Kidney epithelial cell (primary cell): ENCODE measurements at regions not wholly inside any gene's neighbourhood (a gene's known extent, or its start where the extent isn't known, plus 50 kb on each side); places are given as distances from the start of the nearest gene placed in this dataset.

ENCODE experiments used
- DNase-seq: peaks from one replicate; pipeline ENCODE4 v3.0.0-alpha.2; 2010; ENCODE audit warnings: low read depth
- H3K27me3 ChIP-seq: 2 replicates; pipeline ENCODE4 v1.6.0; 2011; ENCODE audit warnings: low read length; ENCODE audit not compliant: control insufficient read depth, insufficient read depth
- H3K36me3 ChIP-seq: 2 replicates; pipeline ENCODE4 v1.5.1; 2011; ENCODE audit warnings: low read length; ENCODE audit not compliant: control insufficient read depth, insufficient read depth
- H3K4me3 ChIP-seq: 2 replicates; pipeline ENCODE4 v1.5.1; 2011; ENCODE audit warnings: low read depth, mild to moderate bottlenecking, control low read depth, low read length
- TF ChIP-seq, protein P1 (sequence below): IDR thresholded peaks from 2 replicates; pipeline ENCODE4 v1.5.1; 2011; ENCODE audit warnings: mild to moderate bottlenecking, moderate library complexity, low read length, control low read depth, inconsistent platforms; ENCODE audit not compliant: insufficient read depth, poor library complexity, severe bottlenecking

- TF ChIP-seq, protein P1, sequence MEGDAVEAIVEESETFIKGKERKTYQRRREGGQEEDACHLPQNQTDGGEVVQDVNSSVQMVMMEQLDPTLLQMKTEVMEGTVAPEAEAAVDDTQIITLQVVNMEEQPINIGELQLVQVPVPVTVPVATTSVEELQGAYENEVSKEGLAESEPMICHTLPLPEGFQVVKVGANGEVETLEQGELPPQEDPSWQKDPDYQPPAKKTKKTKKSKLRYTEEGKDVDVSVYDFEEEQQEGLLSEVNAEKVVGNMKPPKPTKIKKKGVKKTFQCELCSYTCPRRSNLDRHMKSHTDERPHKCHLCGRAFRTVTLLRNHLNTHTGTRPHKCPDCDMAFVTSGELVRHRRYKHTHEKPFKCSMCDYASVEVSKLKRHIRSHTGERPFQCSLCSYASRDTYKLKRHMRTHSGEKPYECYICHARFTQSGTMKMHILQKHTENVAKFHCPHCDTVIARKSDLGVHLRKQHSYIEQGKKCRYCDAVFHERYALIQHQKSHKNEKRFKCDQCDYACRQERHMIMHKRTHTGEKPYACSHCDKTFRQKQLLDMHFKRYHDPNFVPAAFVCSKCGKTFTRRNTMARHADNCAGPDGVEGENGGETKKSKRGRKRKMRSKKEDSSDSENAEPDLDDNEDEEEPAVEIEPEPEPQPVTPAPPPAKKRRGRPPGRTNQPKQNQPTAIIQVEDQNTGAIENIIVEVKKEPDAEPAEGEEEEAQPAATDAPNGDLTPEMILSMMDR, result no peak
- Histone ChIP-seq H3K27me3 (no peaks in the 10 kb centered on the region), H3K4me3 (no peak overlapping the region), H3K36me3 (no peaks in the 10 kb centered on the region)
- DNase-seq, result no peak
These were observed 170.3 kb upstream of the DUSP10 start for GRCh38 chr1:221912230-221912629.

DNA sequence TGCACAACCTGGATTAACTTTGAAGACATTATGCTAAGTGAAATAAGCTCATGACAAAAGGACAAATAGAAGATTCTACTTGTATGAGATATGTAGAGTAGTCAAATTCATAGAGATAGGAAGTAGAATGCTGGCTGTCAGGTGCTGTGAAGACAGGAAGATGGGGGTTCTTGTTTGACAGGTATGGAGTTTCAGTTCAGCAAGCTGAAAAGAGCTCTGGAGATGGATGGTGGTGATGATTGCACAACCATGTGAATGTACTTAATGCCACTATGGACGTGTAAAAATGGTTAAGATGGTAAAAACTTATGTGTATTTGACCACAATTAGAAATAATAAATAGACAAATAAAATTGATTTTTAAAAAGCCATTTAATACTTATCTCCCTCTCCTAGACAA, 169.8 kb upstream of the DUSP10 start:
- Histone ChIP-seq H3K4me3 (no peak overlapping the region), H3K36me3 (no peaks in the 10 kb centered on the region), H3K27me3 (no peaks in the 10 kb centered on the region)
- DNase-seq, result no peak
- TF ChIP-seq, protein P1, result no peak

- TF ChIP-seq, protein P1, result no peak
- no peaks in the 10 kb centered on the region for H3K27me3 ChIP-seq
- no peak for DNase-seq
- H3K36me3 ChIP-seq, result no peaks in the 10 kb centered on the region
- no peak overlapping the region for H3K4me3 ChIP-seq
These were observed 168.3 kb upstream of the DUSP10 start for GRCh38 chr1:221910222-221910621.

GRCh38 chr1:221908573-221908972, 166.7 kb upstream of the DUSP10 start:
- Histone ChIP-seq H3K4me3 (no peak overlapping the region), H3K27me3 (no peaks in the 10 kb centered on the region), H3K36me3 (no peaks in the 10 kb centered on the region)
- TF ChIP-seq, protein P1, result no peak
- DNase-seq, result no peak

DNA sequence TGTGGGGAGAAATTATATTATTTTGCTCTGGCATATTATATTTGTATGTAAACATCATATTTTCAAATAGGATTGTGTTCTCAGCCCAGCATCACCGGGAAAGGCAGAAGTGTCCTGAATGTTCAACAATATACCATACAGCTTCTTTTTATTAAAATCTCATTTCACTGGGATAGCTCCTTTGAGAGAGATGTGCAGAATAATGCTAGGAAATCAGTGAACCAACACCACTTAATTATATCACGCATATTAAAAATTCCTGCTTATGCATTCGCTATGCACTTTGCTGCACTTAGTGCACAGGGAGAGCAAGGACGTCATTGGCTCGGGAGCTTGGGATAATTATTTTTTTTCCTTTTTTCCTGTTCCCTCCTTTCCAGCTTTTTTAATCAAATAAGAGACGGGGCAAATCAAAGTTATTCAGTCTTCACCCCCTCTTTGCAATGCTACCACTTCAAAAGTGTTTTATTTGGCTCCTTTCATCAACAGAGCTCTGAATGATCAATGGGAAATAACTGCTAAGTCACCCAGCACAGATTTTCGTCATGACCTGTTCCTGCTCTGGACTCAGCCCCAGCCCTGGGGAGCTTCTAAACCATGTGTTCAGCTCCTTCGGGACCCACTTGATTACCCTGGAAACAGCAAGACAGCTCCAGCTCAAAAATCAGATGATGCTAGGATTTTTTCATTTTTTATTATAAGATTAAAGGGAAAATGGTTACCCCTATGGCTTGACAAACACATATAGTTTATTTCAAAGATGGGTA, 165.5 kb upstream of the DUSP10 start:
- TF ChIP-seq, protein P1, result no peak
- no peaks in the 10 kb centered on the region for H3K27me3 ChIP-seq

DNA sequence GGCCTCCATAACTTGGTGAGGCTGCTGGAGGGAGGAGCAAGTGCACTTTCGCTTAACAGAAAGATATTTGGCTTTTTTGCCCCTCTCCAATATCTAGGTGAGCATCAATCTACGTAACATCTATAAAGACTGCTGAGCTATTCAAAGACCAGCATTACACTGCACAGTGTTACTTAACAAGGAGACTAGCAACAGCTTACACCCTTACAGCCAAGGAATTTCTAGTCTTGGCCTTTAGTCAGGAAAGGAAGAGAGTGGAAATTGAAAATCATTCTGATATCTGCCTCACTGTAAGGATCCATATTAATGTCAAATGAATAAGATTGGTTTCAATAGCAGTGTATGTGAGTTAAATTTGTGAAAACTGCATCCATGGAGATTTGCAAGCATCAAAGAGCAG, 163.9 kb upstream of the DUSP10 start:
- DNase-seq, result no peak
- H3K36me3 ChIP-seq, result no peaks in the 10 kb centered on the region

More for the DNA sequence above, 165.5 kb upstream of the DUSP10 start:
- no peak for DNase-seq
- Histone ChIP-seq H3K36me3 (no peaks in the 10 kb centered on the region), H3K4me3 (no peak overlapping the region)

More for the DNA sequence above, 163.9 kb upstream of the DUSP10 start:
- no peaks in the 10 kb centered on the region for H3K27me3 ChIP-seq
- TF ChIP-seq, protein P1, result no peak
- H3K4me3 ChIP-seq, result no peak overlapping the region
